UCSD-AML1 (cell line): ENCODE measurements at regions not wholly inside any gene's neighbourhood (a gene's known extent, or its start where the extent isn't known, plus 50 kb on each side); places are given as distances from the start of the nearest gene placed in this dataset.

Experiments
- DNase-seq: peaks from one replicate; lab custom pipeline; 2025; ENCODE audit not compliant: unreplicated experiment; lab: John Stamatoyannopoulos, UW

DNA sequence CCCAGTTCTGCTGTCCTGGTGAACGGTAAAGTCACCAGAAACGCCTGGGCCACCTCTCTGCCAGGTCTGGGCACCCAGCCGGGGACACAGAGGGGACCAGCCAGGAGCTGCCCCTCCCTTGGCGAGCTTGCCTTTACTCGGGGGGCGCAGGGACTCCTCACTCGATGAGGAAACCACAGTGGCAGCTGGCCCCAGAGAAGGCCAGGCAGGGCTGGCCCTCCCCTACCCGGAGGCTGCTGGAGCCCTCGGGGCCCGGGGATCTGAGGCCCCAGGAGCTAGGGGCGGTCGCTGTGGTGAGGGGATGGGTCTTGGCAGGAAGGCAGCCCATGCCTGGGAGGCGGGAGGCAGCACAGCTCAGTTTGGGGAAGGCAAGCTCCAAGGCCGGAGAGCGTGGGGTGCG lies 80.4 kb upstream of the SLCO4A1 start:
- no peak for DNase-seq

DNA sequence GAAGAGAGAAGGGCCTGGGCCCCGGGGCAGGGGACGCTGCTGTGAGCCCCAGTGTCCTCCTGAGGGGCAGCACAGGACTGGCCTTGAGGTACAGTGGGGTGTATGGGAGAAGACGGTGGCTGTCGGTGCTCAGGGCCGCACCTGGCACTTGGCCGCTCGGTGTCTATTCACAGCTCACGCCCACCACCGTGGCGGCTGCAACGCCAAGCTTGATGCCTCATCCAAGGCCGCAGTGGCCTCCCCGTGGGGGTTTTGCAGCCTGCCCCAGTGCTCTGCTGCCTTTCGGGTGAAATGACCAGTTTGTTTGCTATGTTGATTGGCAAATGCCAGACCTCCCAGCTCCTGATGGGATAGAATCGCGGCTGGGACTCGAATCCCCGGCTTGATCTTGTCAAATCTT lies 79.5 kb upstream of the SLCO4A1 start:
- no peak for DNase-seq

DNA sequence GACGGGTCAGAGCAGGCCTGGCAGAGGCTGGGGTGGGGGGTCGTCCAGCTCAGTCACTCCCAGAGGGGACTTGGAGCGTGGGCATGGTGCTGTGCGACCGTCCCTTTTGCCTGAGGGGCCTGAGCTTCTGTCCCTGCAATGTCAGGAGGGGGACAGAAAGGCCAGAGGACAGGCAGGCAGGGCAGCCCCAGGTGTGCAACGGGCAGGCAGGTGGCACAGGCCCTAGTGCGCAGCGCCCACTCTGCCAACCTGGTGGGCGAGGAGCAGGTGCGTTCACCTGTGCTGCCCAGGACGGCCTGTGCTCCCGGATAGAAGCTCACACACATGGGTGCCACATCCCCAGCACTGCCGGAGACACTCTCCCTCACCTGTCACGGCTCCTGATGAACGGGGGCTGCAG lies 78.7 kb upstream of the SLCO4A1 start:
- no peak for DNase-seq

DNA sequence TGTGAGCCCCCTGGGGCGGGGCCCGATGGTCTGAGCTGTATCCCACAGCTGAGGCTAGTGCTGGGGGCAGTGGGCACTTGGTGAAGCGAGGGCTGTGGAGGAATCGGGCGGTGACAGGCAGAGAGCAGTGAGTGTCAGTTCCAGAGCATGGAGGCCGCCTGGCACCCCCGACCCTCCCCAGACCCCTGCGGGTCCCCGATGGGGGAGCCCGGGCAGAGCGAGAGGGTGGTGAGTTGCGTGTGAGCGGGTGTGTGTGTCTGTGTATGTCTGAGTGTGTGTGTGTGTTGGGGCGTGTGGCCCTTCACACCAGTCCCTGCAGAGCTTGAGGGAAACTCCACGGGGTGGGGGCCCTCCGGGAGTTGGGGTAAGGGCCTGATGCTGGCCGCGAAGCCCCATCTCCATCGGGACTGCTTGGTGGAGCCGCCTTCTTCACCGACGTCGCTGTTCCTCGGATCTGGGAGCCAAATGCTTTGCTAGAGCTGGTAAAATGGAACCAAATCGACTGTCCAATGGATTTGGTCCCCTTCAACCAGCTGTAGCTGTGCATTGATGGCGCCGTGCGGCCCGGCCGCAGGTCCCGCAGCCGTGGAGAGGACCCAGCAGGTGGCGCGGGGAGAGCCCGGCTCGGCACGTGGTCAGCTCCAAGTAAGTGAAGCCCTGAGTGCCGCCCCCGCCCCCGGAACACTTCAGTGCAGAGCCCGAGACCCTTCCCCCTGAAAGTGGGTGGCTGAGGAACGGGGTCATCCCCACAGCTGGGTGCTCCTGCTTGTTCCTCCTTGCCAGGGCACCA lies 77.7 kb upstream of the SLCO4A1 start:
- no peak for DNase-seq

DNA sequence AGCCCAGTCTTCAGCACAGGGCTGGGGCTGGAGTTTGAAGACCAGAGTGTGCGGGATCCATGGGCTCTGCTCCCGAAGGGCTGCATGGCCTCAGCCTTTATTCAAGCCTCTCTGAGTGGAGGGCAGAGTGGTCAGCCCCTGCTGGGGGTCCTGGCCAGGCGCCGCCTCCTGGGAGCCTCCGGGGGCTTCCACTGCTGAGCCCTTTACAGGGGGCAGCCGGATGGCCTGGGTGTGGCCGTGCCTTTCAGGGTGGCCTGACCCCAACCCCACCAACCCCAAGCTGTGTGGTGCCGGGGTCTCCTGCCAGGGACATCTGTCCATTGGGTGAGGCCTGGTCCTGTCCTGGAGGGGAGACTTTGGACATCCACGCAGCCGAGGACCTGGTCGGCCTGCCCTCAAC lies 76.0 kb upstream of the SLCO4A1 start:
- no peak for DNase-seq

DNA sequence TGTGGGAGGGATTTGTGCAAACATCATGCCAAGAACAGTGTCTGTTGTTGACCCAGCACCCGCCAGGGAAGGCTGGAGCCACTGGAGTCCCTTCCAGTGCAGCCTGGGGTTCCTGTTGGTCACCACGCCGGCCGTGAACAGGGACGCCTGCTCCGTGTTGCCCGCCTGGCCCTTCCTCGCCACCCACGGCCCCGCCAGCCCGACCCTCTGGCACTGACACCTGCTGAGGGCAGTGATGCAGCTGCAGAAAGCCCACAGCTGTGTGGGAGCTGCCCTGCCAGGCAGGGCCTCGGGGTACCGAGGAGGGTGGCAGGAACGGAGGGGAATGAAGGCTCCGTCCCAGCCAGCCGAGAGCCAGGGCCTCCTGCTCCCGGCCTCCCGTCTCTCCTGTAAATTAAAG lies 75.5 kb upstream of the SLCO4A1 start:
- DNase-seq = no peak

DNA sequence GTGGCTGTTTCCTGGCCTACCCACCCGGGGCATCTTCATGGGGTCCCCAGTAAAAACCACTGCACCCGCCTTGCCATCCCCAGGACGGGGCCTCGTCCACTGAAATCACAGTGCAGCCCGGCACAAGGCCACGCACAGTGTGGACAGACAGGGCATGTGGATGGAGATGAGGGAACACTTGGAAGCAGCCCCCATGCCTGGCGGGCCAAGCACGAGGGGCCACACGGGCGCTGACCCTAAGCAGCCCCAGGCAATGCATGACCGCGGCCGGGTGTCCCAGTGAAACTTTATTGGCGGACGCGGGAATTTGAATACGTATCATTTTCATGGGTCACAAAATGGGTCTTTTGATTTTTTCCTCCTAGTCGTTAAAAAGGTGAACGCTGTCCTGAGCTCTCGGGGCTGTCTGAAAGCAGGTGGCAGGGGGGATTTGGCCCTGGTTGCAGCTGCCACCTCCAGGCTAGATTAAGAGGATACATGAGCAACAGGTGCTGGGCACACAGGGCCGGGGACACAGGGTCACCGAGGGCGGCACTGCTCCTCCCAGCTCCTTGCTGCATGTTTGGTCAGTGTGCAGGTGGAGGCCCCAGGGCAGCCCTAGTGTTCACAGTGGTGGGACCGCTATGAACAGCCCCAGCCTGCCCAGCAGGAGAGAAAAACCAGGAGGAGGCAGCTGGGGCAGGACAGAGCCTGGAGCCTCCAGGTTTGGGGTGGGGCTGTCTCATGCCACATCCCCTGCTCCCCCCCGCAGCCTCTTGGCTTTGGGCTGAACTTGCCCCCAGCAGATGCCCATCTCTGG lies 74.9 kb upstream of the SLCO4A1 start:
- DNase-seq = no peak

DNA sequence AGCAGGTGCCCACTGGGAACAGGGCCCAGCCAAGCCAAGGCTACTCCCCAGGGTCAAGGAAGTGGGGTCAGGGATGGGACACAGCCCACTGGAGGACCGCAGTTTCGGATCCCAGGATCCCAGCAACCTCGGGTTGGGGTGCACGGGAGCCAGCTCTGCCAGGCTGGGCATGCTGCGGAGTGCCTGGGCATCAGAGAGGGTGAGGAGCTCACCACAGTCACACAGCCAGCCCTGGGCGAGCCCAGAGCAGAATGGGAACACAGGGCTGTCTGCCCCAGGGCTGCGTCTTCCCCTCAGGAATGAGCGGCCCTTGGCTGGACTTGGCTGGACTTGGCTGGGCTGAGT lies 74.3 kb upstream of the SLCO4A1 start:
- DNase-seq = no peak

DNA sequence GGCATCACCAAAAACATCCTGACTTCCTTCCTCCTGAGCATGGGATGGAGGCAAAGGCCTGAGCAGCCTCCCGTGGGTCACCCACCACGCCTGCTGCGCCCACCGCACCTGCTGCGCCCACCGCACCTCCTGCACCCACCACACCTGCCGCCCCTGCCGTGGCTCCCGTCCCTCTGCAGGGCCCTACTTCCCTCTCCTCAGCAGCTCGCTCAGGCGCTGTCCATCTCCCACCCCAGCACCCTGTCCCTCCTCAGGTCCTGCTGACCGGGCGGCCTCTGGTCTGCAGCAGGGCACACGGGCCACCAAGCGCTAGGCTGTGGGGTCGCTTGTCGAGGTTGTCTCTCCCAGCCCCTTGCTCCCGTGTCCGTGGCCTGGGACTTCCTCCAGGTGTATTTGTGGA lies 72.7 kb upstream of the SLCO4A1 start:
- DNase-seq = no peak

DNA sequence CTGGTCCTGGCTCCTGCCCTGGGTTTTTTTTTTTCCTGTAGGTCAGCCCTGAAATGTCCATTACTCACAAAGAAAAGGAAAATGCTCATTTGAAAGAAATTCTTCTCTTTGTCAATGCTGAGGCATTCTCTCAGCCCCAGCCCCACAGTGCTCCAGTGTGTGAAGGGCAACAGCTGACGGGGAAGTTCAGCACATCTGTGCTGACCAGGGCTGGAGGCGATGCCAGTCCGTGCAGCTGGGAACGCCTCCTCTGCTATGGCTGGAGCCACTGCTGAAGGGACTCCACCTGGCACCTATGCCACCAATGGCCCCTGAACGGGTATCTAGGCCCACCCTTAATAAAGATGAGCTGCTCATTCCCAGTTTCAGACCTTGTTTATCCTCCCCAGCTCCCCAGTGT lies 71.9 kb upstream of the SLCO4A1 start:
- DNase-seq = no peak

DNA sequence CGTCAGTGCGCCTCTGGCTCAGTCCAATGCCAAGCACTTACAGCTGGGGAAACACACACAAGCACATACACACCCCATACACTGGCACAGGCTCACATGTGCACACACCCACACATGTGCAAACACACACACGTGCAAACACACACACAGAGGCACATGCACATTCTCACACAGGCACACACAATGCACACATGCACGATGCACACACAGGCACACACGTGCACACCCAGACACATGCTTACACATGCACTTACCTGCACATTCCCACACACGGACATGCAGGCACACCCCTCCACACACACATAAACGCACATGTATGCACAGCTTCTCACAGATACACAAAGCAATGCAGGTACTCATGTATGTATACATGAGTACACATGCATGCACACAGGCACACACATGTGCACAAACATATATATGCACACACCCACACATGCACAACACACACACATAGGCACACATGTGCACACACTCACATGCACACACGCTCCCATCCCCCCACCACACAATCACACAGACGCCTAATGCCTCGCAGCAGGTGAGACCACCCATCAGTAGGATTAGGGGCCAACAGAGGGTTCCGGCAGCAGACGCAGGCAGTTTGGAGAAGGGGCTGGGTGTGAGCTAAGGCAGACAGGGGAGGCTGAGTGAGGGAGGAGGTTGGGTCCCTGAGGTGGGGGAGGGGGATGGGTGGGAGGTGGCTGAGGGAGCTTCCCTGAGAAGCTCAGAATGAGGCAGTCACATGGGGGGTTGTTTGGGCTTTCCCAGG lies 71.2 kb upstream of the SLCO4A1 start:
- DNase-seq = no peak

DNA sequence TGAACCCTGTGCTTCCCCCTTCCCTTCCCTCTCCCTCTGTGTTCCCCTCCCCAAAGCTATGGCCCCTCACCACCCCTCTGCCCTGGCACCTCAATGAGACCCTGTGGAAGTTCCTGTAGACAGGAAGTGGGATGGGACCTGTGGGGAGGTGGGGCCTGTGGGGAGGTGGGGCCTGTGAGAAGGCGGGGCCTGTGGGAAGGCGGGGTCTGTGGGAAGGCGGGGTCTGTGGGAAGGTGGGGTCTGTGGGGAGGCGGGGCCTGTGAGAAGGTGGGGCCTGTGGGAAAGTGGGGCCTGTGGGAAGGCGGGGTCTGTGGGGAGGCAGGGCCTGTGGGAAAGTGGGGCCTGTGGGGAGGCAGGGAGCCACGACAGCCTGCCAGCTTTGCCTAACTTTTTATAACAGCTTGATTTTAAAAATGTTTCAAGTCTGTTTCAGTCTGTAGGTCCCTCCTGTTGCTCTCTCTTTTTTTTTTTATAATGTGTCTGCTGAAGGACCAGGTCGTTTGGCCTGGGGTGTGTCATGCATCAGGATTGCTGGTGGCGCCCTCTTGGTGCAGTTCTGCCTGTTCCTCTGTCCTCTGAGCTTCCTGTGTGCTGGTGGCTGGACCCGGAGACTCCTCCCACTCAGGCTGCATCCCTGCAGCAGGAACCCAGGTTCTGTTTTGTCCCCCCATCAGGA lies 70.5 kb upstream of the SLCO4A1 start:
- DNase-seq = peak; percentile 28

DNA sequence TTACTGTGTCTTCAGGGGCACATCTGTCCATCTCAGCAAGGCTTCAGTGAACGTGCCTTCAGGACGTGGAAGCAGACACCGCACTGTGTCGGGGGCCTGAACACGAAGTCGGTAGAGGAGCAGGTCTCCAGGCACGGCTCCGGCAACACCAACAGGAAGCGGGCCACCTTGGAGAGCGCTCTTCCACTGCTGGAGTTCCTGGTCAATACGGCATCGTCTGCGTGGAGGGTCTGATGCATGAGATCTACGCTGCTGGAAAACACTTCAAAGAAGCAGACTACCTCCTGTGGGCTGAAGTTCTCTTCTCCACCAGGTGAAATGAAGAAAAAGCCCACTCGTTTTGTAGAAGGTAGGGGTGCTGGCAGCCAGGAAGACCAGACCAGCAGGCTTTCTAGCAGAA lies 69.3 kb upstream of the SLCO4A1 start:
- DNase-seq = no peak

DNA sequence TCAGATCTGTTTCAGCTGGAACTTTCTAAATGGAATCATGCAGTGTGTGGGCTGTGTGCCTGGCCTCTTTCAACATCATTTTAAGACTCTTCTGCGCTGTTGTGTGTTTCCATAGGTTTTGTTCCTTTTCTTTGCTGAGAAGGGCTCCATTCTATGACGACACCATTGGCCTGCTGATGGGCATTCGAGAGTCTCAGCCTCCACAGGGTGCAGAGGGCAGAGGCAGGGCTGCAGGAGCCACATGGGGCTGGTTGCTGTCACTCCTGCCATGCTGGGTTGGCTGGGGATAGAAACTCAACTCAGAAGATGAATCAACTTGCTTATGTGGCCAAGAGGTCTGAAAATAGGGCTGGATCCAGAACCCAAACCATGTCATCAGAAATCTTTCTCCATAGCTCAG lies 68.5 kb upstream of the SLCO4A1 start:
- DNase-seq = no peak

DNA sequence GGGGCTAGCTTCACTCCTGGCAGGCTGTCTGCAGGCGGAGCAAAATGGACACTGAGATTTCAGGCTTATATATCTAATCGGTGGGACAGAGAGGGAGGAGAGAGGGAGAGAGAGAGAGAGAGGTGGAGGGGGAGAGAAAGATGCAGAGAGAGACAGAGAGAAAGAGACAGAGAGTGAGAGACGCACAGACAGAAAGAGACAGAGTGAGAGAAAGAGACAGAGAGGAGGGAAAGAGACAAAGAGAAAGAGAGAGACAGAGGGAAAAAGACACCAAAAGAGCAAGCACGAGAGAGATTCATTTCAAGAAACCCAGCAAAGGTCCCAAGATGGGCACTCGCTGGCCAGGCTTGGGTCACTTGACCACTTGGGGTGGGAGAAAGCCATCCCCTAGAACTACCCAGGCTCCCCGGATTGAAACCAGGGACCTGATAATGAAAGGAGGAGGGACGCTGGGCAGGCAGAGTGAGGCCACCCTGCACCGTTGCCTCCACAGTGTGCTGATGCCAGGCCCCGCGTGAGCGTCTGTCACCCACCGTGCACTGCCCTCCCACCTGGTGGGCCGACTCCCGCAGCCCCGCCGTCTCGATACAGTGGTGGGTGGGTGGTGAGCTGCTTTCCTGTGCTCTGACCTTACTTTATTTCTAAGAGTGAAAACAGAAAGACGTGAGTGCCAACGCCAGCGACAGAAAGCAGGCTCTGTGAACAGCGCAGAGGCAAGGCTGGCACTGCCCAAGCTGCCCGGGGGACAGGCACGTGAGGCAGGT lies 67.9 kb upstream of the SLCO4A1 start:
- DNase-seq = no peak

DNA sequence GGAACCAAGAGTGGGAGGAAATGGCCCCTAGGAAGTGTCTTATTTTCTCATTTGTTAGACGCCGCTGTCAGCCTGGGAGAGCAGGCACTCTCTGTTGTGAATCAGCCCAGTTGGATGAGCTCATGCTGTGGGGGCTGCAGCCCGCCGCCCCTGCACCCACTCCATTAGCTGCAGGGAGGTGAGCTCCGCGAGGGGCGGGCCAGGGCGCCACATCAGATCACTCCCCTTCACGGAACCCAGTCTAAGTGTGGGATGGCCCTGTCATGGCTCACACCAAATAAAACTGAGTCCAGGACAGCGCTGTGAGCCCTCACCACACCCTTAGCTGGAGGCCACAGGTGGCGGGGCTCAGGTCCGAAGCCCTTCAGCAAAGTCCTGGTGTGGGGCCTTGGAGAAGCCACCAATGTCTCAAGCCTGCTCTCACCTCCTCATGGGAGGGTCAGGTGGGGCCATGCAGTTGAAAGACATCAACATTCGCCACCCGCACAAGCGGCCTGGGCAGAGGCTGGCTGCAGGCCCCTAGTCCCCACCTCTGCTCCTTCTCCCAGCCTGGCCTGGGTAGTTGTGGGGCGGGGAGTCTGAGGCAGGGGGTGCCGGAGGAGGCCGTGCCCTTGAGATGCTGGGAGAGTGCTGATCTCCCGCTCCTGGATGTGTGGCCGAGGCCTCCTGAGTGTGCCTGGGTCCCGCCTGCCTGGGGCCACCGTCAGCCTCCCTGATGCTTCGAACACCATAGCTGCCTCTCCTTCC lies 66.2 kb upstream of the SLCO4A1 start:
- no peak for DNase-seq

DNA sequence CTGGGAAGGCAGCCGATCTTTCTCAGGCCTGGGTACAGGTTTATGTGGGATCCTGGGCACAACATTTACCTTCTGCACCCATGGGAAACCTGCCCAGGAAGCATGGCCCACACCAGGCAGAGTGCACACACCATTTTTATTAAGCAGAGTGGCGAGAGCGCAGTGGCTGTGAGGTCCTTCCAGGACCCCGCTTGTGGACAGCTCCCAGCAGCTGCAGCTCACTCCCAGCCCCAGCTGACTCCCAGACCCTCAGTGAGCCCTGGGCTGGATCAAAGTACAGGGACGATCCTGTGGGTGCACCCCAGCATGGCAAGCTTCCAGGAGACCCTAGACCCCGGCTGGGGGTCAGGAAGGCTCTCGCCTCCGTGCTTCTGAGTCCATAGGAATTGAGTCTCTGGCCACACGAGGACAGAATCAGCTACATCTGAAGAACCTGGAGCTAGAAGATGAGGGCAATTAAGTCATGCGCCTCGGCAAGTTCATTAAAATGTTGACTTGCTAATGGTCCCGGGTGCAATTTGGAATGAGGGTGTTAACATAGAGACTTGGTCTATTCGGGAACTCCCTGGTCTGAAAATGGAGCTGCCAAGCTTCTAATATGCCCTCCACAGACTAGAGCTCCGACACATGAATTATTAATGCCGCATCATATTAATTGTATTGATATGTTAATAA lies 65.4 kb upstream of the SLCO4A1 start:
- DNase-seq = peak; percentile 24

DNA sequence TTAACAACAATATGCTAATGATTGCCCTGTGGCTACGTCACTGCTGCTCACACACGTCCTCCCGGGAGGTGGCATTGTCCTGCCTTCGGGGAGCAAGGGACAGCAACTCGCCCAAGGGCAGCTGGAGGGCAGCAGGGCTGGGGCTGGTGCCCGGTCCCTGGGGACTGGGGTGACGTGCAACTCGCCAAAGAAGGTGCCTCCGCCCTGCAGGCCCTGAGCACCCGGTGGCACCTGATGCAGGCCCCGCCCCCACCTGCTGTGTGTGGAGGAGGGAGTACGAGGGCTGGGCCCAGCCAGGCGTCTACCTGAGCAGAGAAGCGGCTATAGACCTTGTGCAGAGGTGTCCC lies 64.8 kb upstream of the SLCO4A1 start:
- DNase-seq = no peak

DNA sequence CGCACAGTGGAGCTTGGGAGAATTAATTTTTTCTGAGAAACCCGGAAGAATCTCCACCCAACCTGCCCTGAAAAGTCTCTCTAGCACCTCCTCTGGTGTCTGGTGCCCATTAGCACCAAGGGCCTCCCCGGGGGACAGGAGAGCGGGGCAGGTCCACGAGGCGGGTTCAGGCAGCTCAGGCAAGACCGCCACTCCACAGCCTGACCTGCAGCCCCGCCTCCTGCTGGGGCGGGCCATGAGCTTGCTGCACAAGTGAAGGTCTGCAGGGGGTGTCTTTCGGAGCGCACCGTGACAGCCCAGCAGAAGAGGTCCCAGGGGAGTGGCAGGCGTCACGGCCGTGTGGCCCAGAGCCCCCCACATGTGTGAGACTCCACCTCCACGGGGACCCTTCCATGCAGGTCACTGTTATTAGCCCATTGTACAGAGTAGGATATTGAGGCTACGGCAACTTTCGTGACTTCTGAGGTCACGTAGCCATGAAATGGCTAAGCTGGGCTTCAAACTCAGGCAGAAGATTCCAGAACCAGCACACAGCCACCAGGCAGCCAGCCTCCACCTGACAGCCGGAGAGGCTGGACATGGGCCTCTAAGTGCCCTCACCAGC lies 63.9 kb upstream of the SLCO4A1 start:
- no peak for DNase-seq
